Uterus (tissue), 3 donors: ENCODE measurements at regions not wholly inside any gene's neighbourhood (a gene's known extent, or its start where the extent isn't known, plus 50 kb on each side); places are given as distances from the start of the nearest gene placed in this dataset.

Experiments
- DNase-seq, 2 donors: peaks; one replicate each; pipeline ENCODE4 v3.0.0-alpha.2; 2019 to 2020
- H3K27ac ChIP-seq, 2 donors: fragments of 200-600 bp; sonication (generic); 1 replicate in 1 of 2; 2 replicates in 1 of 2; pipeline ENCODE4 v1.5.1; 2016 to 2018
- H3K27me3 ChIP-seq, 2 donors: fragments of 200-600 bp; sonication (generic); one replicate each; pipeline ENCODE4 v1.5.1; 2018 to 2019; ENCODE audit warnings: control low read depth in 1 of 2
- H3K36me3 ChIP-seq, 2 donors: fragments of 200-600 bp; sonication (generic); one replicate each; pipeline ENCODE4 v1.5.1; 2019; ENCODE audit warnings: control low read depth in 1 of 2
- H3K4me1 ChIP-seq, 2 donors: fragments of 200-600 bp; sonication (generic); one replicate each; pipeline ENCODE4 v1.5.1; 2018 to 2019; ENCODE audit warnings: control low read depth in 1 of 2
- H3K4me3 ChIP-seq, 2 donors: fragments of 200-600 bp; sonication (generic); 1 replicate in 1 of 2; 2 replicates in 1 of 2; pipeline ENCODE4 v1.5.1; 2018 to 2019; ENCODE audit warnings: mild to moderate bottlenecking in 1 of 2
- H3K9me3 ChIP-seq, 2 donors: fragments of 200-600 bp; sonication (generic); one replicate each; pipeline ENCODE4 v1.5.1; 2019; ENCODE audit warnings: control low read depth in 1 of 2
- CTCF ChIP-seq, 4 experiments: fragments of 200-600 bp in 2 of 4; fragments of 450-650 bp in 2 of 4; sonication (generic) in 2 of 4; IDR thresholded peaks; one replicate each; pipeline ENCODE4 v1.5.1; 2016 to 2019; ENCODE audit warnings: antibody characterized with exemption in 4 of 4, mild to moderate bottlenecking in 2 of 4, moderate library complexity in 1 of 4
- POLR2A ChIP-seq, 2 donors: fragments of 450-650 bp; IDR thresholded peaks; one replicate each; pipeline ENCODE4 v1.6.1; 2016; ENCODE audit warnings: antibody characterized with exemption in 2 of 2, mild to moderate bottlenecking in 1 of 2, moderate library complexity in 1 of 2
- intact Hi-C: fragments of 100-400 bp; cut with DNase I; formaldehyde crosslinking; loops from one replicate; pipeline ENCODE4 v1.15.1; 2023; ENCODE audit warnings: low total_unique reads
- donor health status: DM: yes; HTN: yes; CAD: no.

GRCh38 chr18:62442391-62442790, 80.4 kb upstream of the ZCCHC2 start:
- intact Hi-C loops = no loop called here
- no peaks in the 10 kb centered on the region for H3K27me3 ChIP-seq
- peaks cover 4 to 6% of the 10 kb centered on the region in 2 donors for H3K4me1 ChIP-seq
- H3K36me3 ChIP-seq = no peaks in the 10 kb centered on the region
- no peaks in the 10 kb centered on the region for H3K9me3 ChIP-seq
- TF ChIP-seq CTCF (IDR thresholded peaks at IDR 0.05) (no peak), POLR2A (IDR thresholded peaks at IDR 0.05) (no peak)
- DNase-seq = no peak
- H3K4me3 ChIP-seq = no peak overlapping the region
- H3K27ac ChIP-seq = no peak overlapping the region

GRCh38 chr18:62445386-62445917, 77.4 kb upstream of the ZCCHC2 start:
- intact Hi-C loops = no loop called here

GRCh38 chr18:62446511-62446910, 76.3 kb upstream of the ZCCHC2 start:
- intact Hi-C loops = no loop called here
- no peak overlapping the region for H3K27ac ChIP-seq
- H3K9me3 ChIP-seq = no peaks in the 10 kb centered on the region
- no peak overlapping the region for H3K4me3 ChIP-seq
- no peak for DNase-seq
- TF ChIP-seq POLR2A (IDR thresholded peaks at IDR 0.05) (no peak), CTCF (IDR thresholded peaks at IDR 0.05) (no peak)
- no peaks in the 10 kb centered on the region for H3K27me3 ChIP-seq
- no peaks in the 10 kb centered on the region for H3K4me1 ChIP-seq
- no peaks in the 10 kb centered on the region for H3K36me3 ChIP-seq

More at GRCh38 chr18:62445386-62445917, 77.4 kb upstream of the ZCCHC2 start:
- Histone ChIP-seq H3K27ac (no peak overlapping the region), H3K27me3 (no peaks in the 10 kb centered on the region), H3K9me3 (no peaks in the 10 kb centered on the region), H3K36me3 (no peaks in the 10 kb centered on the region), H3K4me3 (no peak overlapping the region), H3K4me1 (no peaks in the 10 kb centered on the region)
- no peak for DNase-seq
- no peak for TF ChIP-seq POLR2A (IDR thresholded peaks at IDR 0.05)
- no peak for TF ChIP-seq CTCF (IDR thresholded peaks at IDR 0.05)

- no peak for TF ChIP-seq POLR2A (IDR thresholded peaks at IDR 0.05)
- no peak for TF ChIP-seq CTCF (IDR thresholded peaks at IDR 0.05)
- DNase-seq = no peak
- Histone ChIP-seq H3K4me3 (no peak overlapping the region), H3K36me3 (no peaks in the 10 kb centered on the region), H3K27ac (no peak overlapping the region), H3K27me3 (no peaks in the 10 kb centered on the region), H3K4me1 (no peaks in the 10 kb centered on the region), H3K9me3 (no peaks in the 10 kb centered on the region)
- intact Hi-C loops = no loop called here
These were observed 75.2 kb upstream of the ZCCHC2 start for GRCh38 chr18:62447652-62448051.

- TF ChIP-seq CTCF (IDR thresholded peaks at IDR 0.05) = no peak
- H3K36me3 ChIP-seq = no peaks in the 10 kb centered on the region
- no peaks in the 10 kb centered on the region for H3K9me3 ChIP-seq
- DNase-seq = no peak
- no peaks in the 10 kb centered on the region for H3K4me1 ChIP-seq
- H3K27ac ChIP-seq = no peak overlapping the region
- H3K27me3 ChIP-seq = no peaks in the 10 kb centered on the region
- H3K4me3 ChIP-seq = no peak overlapping the region
- intact Hi-C loops = no loop called here
These were observed 74.4 kb upstream of the ZCCHC2 start for GRCh38 chr18:62448426-62448825.
